GM20000 (cell line): ENCODE measurements at regions not wholly inside any gene's neighbourhood (a gene's known extent, or its start where the extent isn't known, plus 50 kb on each side); places are given as distances from the start of the nearest gene placed in this dataset.

Experiments used
- DNase-seq: peaks from one replicate; pipeline ENCODE4 v3.0.0; 2012; ENCODE audit warnings: low spot score
- TF ChIP-seq, protein P1 (sequence below): IDR thresholded peaks from 2 replicates; pipeline ENCODE4 v1.5.1; 2012; ENCODE audit warnings: mild to moderate bottlenecking, control low read depth; ENCODE audit errors: extremely low read depth, missing control alignments

DNA sequence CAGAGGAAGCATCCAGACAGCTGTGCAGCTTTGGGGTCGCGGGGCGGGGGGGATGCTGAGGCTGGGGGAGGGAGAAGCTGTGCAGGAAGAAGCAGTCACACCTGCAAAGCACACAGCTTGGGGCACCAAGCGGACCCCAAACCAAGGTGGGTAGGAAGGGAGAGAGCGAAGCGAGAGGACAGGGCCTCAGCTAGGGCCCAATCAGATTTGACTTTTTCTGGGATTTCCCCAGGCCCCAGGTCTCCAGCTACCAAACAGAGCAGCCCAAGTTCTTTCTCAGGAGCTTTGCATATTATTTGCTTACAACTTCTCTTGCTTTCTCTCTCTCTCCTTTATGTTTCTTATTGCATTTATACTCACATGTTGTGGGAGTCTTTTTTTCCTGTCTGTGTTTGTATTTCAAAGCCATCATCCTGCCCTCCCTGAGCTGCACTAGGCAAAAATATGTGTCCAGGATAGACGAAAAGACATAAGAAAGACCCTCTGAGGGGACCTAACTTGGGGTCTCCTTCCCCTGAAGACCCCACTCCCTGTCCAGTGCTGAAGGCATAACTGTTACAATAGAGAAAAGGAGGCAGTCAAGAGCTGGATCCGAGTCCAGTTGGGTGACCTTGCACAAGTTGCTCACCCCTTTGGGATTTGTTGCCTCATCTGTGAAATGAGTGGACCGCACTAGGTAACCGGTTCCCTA, 50.6 kb upstream of the SMNDC1 start:
- peak; percentile 73 for DNase-seq
- TF ChIP-seq, protein P1, sequence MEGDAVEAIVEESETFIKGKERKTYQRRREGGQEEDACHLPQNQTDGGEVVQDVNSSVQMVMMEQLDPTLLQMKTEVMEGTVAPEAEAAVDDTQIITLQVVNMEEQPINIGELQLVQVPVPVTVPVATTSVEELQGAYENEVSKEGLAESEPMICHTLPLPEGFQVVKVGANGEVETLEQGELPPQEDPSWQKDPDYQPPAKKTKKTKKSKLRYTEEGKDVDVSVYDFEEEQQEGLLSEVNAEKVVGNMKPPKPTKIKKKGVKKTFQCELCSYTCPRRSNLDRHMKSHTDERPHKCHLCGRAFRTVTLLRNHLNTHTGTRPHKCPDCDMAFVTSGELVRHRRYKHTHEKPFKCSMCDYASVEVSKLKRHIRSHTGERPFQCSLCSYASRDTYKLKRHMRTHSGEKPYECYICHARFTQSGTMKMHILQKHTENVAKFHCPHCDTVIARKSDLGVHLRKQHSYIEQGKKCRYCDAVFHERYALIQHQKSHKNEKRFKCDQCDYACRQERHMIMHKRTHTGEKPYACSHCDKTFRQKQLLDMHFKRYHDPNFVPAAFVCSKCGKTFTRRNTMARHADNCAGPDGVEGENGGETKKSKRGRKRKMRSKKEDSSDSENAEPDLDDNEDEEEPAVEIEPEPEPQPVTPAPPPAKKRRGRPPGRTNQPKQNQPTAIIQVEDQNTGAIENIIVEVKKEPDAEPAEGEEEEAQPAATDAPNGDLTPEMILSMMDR: no peak

DNA sequence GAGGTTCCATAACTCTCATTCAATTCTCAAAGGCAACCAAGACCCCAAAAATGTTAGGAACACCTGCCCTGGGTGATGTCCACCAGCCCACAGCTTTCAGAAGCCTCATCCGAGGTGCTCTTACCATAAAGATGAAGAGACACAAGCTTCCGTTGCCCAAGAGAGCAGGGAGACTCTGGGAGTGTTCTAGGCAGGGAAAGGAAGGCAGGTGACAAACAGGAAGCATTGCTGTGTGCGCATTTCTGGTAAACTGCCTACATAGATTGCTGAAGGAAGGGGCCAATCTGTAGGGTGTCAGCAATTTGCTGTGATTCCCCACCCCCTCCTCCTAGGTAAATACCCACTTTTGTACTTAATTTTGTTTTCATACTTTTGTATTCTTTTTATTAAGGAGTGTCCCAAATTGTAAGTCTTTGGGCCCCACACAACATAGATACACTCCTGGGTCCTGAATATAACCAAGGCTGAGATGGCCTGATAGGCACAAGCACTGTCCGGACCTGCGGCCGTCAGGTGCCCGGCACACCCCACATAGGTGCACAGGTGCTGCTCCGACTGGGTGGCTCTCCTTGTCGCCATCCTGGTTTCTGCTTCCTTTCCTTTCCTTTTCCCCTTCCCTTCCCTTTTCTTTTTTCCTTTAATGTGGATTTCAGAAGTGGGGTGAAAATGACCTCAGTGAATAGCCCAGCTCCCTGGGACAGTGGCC, 51.4 kb upstream of the SMNDC1 start:
- DNase-seq: no peak
- TF ChIP-seq, protein P1: no peak

DNA sequence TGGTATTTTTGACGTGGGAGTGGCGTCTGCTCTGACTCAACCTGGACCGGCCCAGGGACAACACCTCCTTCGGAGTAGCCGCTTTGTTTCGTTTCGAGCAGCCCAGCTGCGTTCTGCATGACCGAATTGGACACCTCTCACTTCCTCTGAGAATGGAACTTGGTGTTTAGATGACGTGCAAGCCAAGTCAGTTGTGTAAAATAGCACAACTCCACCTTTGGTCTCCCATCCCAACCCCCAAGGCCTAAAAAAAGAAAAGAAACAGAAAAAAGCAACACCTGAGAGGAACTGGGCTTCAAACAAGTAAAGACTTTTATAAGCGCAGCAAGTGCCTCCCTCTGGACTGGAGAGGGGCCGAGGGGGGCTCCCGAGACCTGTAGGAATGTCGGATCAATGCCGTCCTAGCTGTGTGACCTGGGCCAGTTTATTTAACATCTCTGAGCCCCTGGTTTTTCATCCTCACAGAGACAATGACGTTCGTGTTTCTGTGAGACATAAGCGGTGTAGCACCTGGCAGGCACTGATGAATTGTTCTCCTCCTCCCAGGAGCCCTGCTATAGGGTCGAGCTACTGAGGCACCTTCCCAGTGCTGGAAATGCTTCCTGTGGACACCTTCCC, 52.0 kb upstream of the SMNDC1 start:
- DNase-seq: peak; percentile 84
- TF ChIP-seq, protein P1: no peak

DNA sequence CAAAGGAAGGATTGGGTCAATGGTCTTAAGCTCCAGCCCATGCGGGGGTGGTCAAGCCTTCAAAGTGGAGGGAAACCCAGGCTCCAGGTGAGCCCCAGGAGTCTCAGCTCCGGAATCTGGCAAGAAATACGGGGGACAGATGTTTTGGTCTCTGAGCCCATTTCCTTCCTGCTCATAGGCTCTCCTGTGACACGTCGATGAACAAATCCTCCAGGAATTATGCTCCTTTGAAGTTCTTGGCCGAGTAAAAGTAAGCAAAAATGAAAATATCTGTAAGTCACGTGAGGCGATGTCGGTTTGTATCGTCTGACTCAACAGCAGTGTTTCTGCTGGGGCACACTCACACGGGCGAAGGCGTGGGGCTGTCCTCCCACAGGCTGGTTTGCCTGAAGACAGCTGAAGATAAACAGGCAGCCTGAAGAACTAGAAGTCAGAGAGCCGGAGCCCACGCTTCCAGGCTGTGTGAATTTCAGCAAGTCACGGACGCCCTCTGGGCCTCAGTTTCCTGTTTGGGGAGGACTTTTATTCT, 52.6 kb upstream of the SMNDC1 start:
- TF ChIP-seq, protein P1: no peak
- DNase-seq: peak; percentile 61

DNA sequence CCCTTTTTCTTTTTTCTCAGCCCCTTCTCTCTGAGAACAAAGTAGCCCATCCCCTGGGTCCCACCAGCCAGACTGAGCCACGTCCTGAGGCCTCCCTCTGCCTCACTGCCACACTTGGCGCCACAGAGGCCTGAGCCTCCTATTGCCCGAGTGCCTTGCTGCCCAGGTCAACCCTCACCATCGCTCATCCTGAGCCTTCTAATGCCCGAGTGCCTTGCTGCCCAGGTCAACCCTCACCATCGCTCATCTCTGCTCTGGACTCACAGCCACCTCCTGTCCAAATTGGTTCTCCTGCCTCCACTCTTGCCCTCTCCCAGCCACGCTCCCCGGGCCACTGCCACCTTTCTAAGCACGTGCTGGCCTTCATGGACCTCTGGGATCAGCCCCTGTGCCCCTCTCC, 53.2 kb upstream of the SMNDC1 start:
- TF ChIP-seq, protein P1: no peak
- no peak for DNase-seq

DNA sequence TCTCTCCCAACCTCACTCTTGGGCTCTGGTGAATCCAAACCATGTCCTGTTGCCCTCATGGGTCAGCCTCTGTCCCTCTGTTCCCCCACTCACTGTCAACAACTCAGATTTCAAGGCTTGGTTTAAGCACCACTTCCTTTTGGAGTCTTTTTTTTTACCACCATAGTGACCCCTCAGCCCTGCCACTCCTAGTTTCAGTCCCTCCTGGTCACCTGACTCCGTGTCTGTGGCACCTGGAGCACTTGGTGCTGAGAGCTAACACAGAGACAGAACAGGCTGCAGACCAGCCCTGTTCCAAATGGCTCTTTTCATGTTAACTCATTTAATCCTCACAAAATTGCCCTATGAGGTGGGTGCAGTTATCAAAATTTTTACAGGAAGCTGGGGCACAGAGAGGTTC, 53.6 kb upstream of the SMNDC1 start:
- TF ChIP-seq, protein P1: no peak
- DNase-seq: no peak

DNA sequence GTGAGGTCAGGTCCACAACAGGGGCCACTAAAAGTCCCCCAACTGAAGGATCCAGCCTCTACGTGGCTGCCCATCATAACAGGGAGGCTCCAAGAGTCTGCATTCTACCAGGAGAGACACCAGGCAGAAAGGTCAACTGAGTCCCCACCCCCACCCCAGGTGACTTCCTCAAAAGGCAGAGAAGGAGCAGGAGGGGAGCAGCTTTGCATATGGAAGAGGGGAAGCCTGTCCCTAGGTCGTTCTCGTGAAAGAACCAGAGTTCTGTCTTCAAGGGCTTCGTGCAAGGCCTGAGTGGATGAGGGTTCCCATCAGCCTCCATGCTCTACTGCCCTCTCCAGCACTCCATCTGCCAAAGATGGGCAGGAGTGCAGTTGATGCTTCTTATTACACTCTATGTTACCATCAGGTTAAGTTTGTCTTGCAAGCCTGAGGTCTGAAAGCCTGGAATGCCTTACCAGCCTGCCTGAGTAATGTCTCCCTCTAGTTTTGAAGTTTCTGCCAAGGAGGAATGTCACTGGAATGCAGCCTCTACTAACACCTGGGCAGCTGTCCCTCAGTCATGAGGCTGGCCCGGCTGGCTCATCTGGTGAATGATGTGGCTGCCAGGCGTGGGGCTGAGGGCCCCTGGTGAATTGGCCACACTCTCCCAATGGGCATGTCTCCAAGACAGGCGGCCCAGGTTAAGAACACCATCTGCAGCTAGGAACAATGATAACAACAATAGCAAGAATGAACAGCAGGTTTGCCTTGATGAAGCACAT, 54.3 kb upstream of the SMNDC1 start:
- TF ChIP-seq, protein P1: no peak
- no peak for DNase-seq
